ENCODE measurements at regions not wholly inside any gene's neighbourhood (a gene's known extent, or its start where the extent isn't known, plus 50 kb on each side); places are given as distances from the start of the nearest gene placed in this dataset.
"Not testable (repeated sequence)": the region's sequence is repeated elsewhere in the genome, so short reads cannot be mapped to it uniquely, and the experiment has no call there.

DNA sequence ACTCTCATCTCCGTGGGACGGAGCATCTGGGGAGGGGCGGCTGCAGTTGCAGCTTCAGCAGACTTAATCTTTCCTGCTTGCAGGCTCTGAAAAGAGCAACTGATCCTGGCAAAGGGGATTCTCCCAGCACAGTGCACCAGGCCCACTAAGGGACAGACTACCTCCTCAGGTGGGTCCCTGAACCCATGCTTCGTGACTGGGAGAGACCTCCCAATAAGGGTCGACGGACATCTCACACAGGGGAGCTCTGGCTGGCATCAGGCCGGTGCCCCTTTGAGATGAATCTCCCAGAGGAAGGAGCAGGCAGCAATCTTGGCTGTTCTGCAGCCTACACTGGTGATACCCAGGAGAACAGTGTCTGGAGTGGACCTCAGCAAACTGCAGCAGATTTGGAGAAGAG lies 303.3 kb upstream of the FGF16 start:
- no peak for ATAC-seq (replicated peaks)
- H3K27ac Mint-ChIP-seq = no peak overlapping the region
- H3K4me1 Mint-ChIP-seq = no peaks in the 10 kb centered on the region
- peaks cover 4% of the 10 kb centered on the region for H3K9me3 Mint-ChIP-seq
- peaks cover 3% of the 10 kb centered on the region for H3K27me3 Mint-ChIP-seq
- no peaks in the 10 kb centered on the region for H3K36me3 Mint-ChIP-seq (ENCODE audit: low read depth)
- no peak overlapping the region for H3K4me3 Mint-ChIP-seq

DNA sequence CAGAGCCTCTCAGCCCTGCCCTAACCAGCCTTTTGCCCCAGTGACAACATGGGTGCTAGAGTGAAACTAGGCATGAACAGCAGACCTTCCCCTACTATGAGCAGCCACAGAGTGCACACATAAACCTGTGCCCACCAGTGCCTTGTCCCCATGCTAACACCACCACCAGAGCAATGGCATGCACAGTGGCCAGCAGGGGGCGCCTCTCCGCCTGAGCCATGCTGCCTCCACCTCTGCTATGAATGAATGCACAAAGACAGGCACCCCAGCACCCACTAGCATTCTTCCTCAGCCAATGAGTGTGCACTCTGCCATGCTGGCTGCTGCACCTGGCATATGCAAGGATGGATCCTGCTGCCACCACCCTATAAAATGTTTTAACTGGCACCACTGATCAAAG lies 286.9 kb upstream of the FGF16 start:
- no peak for ATAC-seq (replicated peaks)
- Mint-ChIP-seq H3K27ac (no peak overlapping the region), H3K9me3 (no peaks in the 10 kb centered on the region), H3K4me3 (no peak overlapping the region), H3K4me1 (no peaks in the 10 kb centered on the region), H3K36me3 (ENCODE audit: low read depth) (no peaks in the 10 kb centered on the region), H3K27me3 (no peaks in the 10 kb centered on the region)

DNA sequence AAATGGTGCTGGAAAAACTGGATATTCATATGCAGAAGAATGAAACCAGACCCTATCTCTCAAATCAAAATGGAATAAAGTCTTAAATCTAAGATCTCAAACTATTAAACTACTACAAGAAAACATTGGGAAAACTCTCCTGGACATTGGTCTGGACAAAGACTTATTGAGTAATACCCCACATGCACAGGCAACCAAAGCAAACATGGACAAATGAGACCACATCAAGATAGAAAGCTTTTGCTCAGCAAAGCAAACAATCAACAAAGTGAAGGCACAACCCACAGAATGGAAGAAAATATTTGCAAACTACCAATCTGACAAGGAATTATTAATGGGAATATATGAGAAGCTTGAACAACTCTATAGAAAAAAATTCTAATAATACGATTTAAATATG lies 284.4 kb upstream of the FGF16 start:
- no peaks in the 10 kb centered on the region for H3K9me3 Mint-ChIP-seq
- no peak overlapping the region for H3K4me3 Mint-ChIP-seq
- no peak overlapping the region for H3K27ac Mint-ChIP-seq
- no peaks in the 10 kb centered on the region for H3K4me1 Mint-ChIP-seq
- no peaks in the 10 kb centered on the region for H3K36me3 Mint-ChIP-seq (ENCODE audit: low read depth)
- no peaks in the 10 kb centered on the region for H3K27me3 Mint-ChIP-seq
- no peak for ATAC-seq (replicated peaks)

DNA sequence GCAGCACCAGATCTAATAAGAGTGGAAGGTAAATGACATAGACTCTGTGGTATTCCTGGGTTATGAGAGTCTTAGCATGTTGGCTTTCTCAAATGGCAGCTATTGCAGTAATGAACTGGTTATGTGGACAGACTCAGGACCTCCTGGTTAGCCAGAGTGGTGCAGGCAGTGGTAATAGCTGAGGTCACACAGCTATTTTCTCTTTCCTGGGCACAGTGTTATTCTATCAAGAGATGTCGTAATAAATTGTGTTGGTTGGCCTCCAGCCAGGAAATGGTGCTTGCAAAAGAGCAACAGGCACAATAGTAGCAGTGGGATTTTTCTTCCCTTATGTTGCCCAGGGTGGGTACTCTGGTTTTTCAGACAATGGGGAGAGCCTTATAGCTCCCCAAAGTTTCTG lies 279.2 kb upstream of the FGF16 start:
- no peaks in the 10 kb centered on the region for H3K36me3 Mint-ChIP-seq (ENCODE audit: low read depth)
- ATAC-seq (replicated peaks) = no peak
- H3K9me3 Mint-ChIP-seq = peaks cover under 1% of the 10 kb centered on the region
- H3K4me3 Mint-ChIP-seq = no peak overlapping the region
- H3K27me3 Mint-ChIP-seq = no peaks in the 10 kb centered on the region
- H3K27ac Mint-ChIP-seq = no peak overlapping the region
- H3K4me1 Mint-ChIP-seq = no peaks in the 10 kb centered on the region

DNA sequence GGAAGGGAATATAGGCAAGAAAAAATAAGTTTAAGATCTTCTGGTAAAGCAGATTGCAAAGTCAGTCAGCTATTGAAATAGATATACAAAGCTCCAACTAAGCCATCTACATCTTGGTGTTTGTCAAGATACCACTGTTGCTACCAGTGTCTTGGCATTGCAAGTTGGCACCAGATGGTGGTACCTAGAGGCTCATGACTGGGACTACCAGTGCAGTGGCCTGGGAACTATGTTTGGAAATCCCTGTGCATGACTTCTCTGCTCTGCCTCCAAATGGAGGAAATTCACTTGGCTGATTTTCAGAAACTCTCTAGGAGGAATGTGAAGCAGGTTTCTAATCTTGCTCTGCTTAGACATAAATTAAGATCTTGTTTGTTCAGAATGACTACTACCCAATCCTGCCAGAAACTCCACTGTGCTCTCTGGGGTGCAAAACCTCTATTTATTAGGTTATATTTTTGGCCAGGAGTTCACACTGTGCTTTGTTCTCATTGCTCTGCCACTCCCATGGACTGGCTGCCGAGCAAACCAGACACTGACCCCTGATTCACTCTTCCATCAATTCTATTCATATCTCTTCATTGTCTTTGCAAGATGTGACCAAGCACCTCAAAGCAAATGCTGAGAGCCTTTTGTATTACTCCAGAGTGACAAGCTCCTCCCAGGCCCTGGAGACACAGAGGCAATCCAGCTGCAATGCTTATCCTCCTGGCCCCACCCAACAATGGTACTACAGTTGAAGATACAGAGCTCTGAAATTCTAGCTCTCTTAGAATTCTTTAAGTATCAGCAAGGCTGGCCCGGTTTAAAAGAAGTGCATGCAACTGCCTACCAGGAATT lies 272.3 kb upstream of the FGF16 start:
- no peak overlapping the region for H3K4me3 Mint-ChIP-seq
- no peak overlapping the region for H3K27ac Mint-ChIP-seq
- H3K36me3 Mint-ChIP-seq (ENCODE audit: low read depth) = no peaks in the 10 kb centered on the region
- H3K4me1 Mint-ChIP-seq = no peaks in the 10 kb centered on the region
- ATAC-seq (replicated peaks) = no peak
- H3K9me3 Mint-ChIP-seq = peaks cover 7% of the 10 kb centered on the region
- no peaks in the 10 kb centered on the region for H3K27me3 Mint-ChIP-seq

DNA sequence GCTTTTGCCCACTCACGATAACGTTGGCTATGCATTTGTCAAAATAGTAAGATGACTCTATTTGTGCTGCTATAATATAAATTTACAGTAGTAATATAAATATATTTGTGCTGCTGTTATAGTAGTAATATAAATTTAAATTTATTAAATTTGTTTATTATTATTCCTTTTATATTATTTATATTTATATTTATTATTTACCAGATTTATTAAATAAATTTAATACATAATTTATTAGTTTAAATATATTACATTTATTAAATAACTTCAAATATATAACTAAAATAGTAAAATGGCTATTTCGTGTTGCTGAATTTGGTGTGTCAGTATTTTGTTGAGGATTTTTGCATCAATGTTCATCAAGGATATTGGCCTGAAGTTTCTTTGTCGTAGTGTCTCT lies 246.5 kb upstream of the FGF16 start:
- no peaks in the 10 kb centered on the region for H3K27me3 Mint-ChIP-seq
- H3K27ac Mint-ChIP-seq = no peak overlapping the region
- H3K36me3 Mint-ChIP-seq (ENCODE audit: low read depth) = no peaks in the 10 kb centered on the region
- no peak for ATAC-seq (replicated peaks)
- H3K9me3 Mint-ChIP-seq = no peaks in the 10 kb centered on the region
- H3K4me3 Mint-ChIP-seq = no peak overlapping the region
- no peaks in the 10 kb centered on the region for H3K4me1 Mint-ChIP-seq

DNA sequence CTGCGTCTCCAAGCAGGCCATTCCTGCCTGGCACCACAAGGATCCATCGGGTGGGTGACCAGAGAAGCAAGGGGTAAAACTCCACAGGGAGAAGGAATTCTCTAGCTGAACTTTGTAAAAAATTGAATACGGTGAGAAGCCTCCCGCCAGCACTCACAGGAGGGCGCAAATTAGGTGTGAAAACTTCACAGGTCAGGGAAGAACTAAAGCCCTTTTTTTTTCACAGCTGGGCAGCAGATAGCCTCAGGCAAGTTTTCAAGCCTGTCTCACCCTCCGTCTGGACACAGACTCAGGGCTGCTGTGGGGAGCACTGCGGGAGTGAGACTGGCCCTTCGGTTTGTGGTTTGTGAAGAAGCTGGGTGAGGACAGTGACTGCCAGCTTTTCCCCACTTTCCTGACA lies 224.1 kb upstream of the FGF16 start:
- ATAC-seq (replicated peaks) = no peak
- no peak overlapping the region for H3K4me3 Mint-ChIP-seq
- H3K4me1 Mint-ChIP-seq = no peaks in the 10 kb centered on the region
- H3K27me3 Mint-ChIP-seq = peaks cover 21% of the 10 kb centered on the region
- H3K36me3 Mint-ChIP-seq (ENCODE audit: low read depth) = no peaks in the 10 kb centered on the region
- H3K9me3 Mint-ChIP-seq = no peaks in the 10 kb centered on the region
- H3K27ac Mint-ChIP-seq = no peak overlapping the region

DNA sequence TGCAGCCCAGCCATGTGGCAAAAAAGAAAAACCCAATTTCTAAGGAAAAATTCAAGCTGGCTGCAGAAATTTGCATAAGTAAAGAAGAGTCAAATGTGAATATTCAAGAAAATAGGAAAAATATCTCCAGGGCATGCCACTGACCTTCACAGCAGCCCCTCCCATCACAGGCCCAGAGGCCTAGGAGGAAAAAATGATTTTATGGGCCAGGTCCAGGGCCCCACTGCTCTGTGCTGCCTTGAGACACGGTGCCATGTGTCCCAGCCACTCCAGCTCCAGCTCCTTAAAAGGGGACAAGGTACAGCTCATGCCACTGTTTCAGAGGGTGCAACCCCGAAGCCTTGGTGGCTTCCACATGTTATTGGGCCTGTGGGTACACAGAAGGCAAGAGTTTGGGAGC lies 182.7 kb upstream of the FGF16 start:
- Mint-ChIP-seq H3K4me3 (no peak overlapping the region), H3K9me3 (peaks cover 5% of the 10 kb centered on the region), H3K27me3 (no peaks in the 10 kb centered on the region), H3K36me3 (ENCODE audit: low read depth) (no peaks in the 10 kb centered on the region), H3K4me1 (no peaks in the 10 kb centered on the region), H3K27ac (no peak overlapping the region)
- ATAC-seq (replicated peaks) = no peak

DNA sequence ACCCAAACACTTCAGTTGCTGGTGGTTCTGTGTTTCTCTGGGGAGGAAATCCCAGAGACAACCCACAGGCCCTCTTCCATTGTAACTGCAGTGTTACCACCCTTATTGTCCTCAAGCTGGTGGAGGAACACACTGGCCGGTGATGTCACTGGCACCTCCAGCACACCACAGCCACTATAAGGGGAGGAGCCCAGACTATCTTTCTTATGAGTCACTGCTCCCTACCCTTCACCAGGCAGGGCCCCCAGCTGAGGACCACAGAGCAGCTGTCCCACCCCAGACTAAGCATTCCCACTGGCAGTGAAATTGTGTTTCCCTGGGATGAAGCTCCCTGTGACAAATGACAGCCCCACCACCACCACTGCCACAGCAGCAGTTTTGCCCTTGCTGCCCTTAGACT lies 171.8 kb upstream of the FGF16 start:
- no peaks in the 10 kb centered on the region for H3K27me3 Mint-ChIP-seq
- no peak for ATAC-seq (replicated peaks)
- no peak overlapping the region for H3K4me3 Mint-ChIP-seq
- H3K27ac Mint-ChIP-seq = no peak overlapping the region
- no peaks in the 10 kb centered on the region for H3K36me3 Mint-ChIP-seq (ENCODE audit: low read depth)
- H3K9me3 Mint-ChIP-seq = no peaks in the 10 kb centered on the region
- no peaks in the 10 kb centered on the region for H3K4me1 Mint-ChIP-seq

DNA sequence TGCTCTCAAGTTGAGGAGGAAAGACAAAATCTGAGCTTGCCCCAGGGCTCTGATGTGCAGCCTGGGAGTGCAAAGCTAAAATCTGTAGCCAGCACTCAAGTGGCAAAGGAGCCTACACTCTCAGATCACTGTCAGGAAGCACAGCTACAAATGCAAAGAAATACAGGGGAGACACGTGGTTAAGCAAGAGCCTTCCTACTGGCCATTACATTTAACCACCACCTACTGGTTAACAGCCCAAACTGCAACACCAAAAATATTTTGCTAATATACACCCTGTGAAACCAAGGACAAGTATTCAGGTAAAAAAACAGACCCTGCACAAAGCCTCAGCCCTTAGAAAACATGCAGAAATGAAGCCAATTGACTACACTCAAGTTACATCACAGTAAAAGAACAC lies 170.4 kb upstream of the FGF16 start:
- ATAC-seq (replicated peaks) = no peak

DNA sequence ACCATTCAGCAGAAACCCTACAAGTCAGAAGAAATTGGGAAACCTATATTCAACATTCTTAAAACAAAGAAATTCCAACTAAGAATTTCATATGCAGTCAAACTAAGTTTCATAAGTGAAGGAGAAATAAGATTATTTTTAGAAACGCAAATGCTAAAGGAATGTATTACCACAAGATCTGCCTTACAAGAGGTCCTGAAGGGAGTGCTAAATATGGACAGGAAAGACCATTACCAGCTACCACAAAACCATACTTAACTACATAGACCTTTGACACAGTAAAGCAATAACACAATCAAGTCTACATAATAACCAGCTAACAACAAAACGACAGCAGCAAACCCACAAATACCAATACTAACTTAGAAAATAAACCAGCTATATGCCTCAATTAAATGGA lies 169.3 kb upstream of the FGF16 start:
- Mint-ChIP-seq H3K9me3 (peaks cover 4% of the 10 kb centered on the region), H3K4me3 (no peak overlapping the region), H3K36me3 (ENCODE audit: low read depth) (no peaks in the 10 kb centered on the region), H3K27ac (no peak overlapping the region), H3K4me1 (no peaks in the 10 kb centered on the region), H3K27me3 (no peaks in the 10 kb centered on the region)
- no peak for ATAC-seq (replicated peaks)

More for the DNA sequence above, 170.4 kb upstream of the FGF16 start:
- Mint-ChIP-seq H3K9me3 (peaks cover 4% of the 10 kb centered on the region), H3K27me3 (no peaks in the 10 kb centered on the region), H3K4me1 (no peaks in the 10 kb centered on the region), H3K4me3 (no peak overlapping the region), H3K27ac (no peak overlapping the region), H3K36me3 (ENCODE audit: low read depth) (no peaks in the 10 kb centered on the region)

DNA sequence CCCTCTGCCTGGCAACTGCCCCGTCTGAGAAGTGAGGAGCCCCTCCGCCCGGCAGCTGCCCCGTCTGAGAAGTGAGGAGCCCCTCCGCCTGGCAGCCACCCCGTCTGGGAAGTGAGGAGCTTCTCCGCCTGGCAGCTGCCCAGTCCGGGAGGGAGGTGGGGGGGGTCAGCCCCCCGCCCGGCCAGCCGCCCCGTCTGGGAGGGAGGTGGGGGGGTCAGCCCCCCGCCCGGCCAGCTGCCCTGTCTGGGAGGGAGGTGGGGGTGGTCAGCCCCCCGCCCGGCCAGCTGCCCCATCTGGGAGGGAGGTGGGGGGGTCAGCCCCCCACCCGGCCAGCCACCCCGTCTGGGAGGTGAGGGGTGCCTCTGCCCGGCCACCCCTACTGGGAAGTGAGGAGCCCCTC lies 167.8 kb upstream of the FGF16 start:
- not testable (repeated sequence) for H3K36me3 Mint-ChIP-seq (ENCODE audit: low read depth); H3K4me3 Mint-ChIP-seq; H3K27ac Mint-ChIP-seq; H3K9me3 Mint-ChIP-seq; ATAC-seq (replicated peaks); H3K27me3 Mint-ChIP-seq; H3K4me1 Mint-ChIP-seq

DNA sequence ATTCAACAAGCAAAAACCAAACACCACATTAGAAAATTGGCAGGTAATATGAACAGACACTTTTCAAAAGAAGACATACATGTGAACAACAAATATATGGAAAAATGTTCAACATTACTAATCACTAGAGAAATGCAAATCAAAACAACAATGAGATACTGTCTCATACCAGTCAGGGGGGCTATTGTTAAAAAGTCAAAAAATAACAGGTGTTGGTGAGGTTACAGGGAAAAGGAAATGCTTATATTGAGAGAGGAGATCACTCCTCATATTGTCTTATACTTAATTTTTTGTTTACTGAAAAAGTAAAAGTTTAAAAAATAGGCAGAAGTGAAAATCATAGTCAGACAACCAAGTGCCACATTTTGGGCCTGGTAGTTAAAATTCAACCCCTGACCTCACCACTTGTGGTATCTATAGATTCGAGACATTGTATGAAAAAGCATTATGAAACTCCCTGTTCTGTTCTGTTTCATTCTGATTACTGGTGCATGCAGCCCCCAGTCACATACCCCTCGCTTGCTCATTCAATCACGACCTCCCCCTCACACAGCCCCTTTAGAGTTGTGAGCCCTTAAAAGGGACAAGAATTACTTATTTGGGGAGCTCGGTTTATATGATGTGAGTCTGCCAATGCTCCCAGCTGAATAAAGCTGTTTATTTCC lies 153.7 kb upstream of the FGF16 start:
- ATAC-seq (replicated peaks) = no peak
- H3K4me1 Mint-ChIP-seq = no peaks in the 10 kb centered on the region
- no peak overlapping the region for H3K4me3 Mint-ChIP-seq
- H3K27ac Mint-ChIP-seq = no peak overlapping the region
- no peaks in the 10 kb centered on the region for H3K27me3 Mint-ChIP-seq
- peaks cover 6% of the 10 kb centered on the region for H3K9me3 Mint-ChIP-seq
- no peaks in the 10 kb centered on the region for H3K36me3 Mint-ChIP-seq (ENCODE audit: low read depth)

DNA sequence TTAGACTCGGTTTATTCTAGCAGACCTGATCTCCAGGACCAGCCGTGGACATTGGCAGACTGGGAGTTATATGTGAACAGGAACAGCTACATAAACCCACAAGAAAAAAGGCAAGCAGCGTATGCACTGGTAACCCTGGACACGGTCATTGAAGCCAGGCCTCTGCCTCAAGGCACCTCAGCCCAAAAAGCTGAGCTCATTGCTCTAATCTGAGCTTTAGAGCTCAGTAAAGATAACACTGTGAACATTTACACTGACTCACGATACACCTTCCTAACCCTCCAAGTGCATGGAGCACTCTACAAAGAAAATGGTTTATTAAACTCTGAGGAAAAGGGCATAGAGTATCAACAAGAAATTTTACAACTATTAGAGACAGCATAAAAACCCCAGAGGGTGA lies 148.9 kb upstream of the FGF16 start:
- H3K27me3 Mint-ChIP-seq = no peaks in the 10 kb centered on the region
- H3K9me3 Mint-ChIP-seq = peaks cover under 1% of the 10 kb centered on the region
- H3K36me3 Mint-ChIP-seq (ENCODE audit: low read depth) = no peaks in the 10 kb centered on the region
- no peak for ATAC-seq (replicated peaks)
- no peaks in the 10 kb centered on the region for H3K4me1 Mint-ChIP-seq
- no peak overlapping the region for H3K27ac Mint-ChIP-seq
- no peak overlapping the region for H3K4me3 Mint-ChIP-seq

DNA sequence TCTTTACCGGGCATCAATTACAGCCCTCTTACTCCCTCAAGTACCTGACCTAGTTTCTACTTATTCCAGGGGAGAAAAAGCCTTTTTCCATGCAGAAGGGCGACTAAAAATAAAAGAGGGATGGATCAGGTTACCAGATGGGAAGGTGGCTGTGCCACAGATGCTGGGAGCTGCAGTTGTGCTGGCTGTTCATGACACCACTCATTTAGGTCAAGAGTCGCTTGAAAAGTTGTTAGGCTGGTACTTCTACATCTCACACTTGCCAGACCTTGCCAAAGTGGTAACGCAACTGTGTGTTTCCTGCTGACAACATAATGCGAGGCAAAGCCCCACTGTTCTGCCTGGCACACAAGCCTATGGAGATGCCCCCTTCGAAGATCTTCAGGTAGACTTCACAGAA lies 148.4 kb upstream of the FGF16 start:
- Mint-ChIP-seq H3K4me3 (no peak overlapping the region), H3K4me1 (no peaks in the 10 kb centered on the region), H3K36me3 (ENCODE audit: low read depth) (no peaks in the 10 kb centered on the region), H3K27me3 (no peaks in the 10 kb centered on the region), H3K27ac (no peak overlapping the region), H3K9me3 (no peaks in the 10 kb centered on the region)
- ATAC-seq (replicated peaks) = no peak
